ENCODE measurements at regions not wholly inside any gene's neighbourhood (a gene's known extent, or its start where the extent isn't known, plus 50 kb on each side); places are given as distances from the start of the nearest gene placed in this dataset.

DNA sequence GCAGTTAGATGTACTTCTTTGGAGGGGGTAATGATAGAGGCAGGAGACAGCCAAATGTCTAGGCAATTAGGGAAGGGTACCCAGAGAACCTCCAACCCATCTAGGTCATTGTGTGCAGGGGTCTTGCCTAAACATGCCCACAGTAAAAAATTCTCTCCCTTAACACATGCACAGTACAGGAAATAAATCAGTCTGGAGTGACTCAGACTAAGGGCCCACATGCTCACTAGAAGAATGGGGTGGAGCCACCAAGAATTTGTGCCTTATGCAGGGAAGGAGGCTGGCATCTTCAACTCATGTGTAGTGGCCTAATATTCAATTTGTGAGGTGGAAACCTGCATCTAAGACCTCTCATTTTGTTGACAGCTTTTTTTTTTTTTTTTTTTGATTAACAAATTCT is 945.3 kb upstream of the GRIA3 start:
- TF ChIP-seq NR1H2 (CRISPR knock-in tag; IDR thresholded peaks at IDR 0.05) = no peak
- no peak for TF ChIP-seq CBFB (CRISPR knock-in tag; IDR thresholded peaks at IDR 0.05)

Data from K562 (cell line).